Activated CD8-positive, alpha-beta memory T cell treated with anti-CD3 and anti-CD28 coated beads, Interleukin-2, amount 50 U/mL, for 24 hours (primary cell): ENCODE measurements at regions not wholly inside any gene's neighbourhood (a gene's known extent, or its start where the extent isn't known, plus 50 kb on each side); places are given as distances from the start of the nearest gene placed in this dataset.
"Not testable (repeated sequence)": the region's sequence is repeated elsewhere in the genome, so short reads cannot be mapped to it uniquely, and the experiment has no call there.

Experiments
- DNase-seq: peaks from one replicate; pipeline ENCODE4 v3.0.0-alpha.2; 2020; ENCODE audit errors: extremely low read depth

GRCh38 chr12:127836802-127837201, 430.2 kb upstream of the TMEM132C start:
- not testable (repeated sequence) for DNase-seq

GRCh38 chr12:127857661-127858060, 409.3 kb upstream of the TMEM132C start:
- no peak for DNase-seq

- no peak for DNase-seq
These were observed 406.4 kb upstream of the TMEM132C start for GRCh38 chr12:127860536-127860935.

- no peak for DNase-seq
These were observed 405.6 kb upstream of the TMEM132C start for GRCh38 chr12:127861406-127861805.

GRCh38 chr12:127873306-127873705, 393.7 kb upstream of the TMEM132C start:
- no peak for DNase-seq

GRCh38 chr12:127881371-127882140, 385.4 kb upstream of the TMEM132C start:
- DNase-seq: no peak

- DNase-seq: no peak
These were observed 384.0 kb upstream of the TMEM132C start for GRCh38 chr12:127883013-127883412.

- no peak for DNase-seq
These were observed 380.8 kb upstream of the TMEM132C start for GRCh38 chr12:127885954-127886750.

- DNase-seq: no peak
These were observed 380.1 kb upstream of the TMEM132C start for GRCh38 chr12:127886827-127887226.

GRCh38 chr12:127888943-127889719, 377.8 kb upstream of the TMEM132C start:
- DNase-seq: no peak

- no peak for DNase-seq
These were observed 372.9 kb upstream of the TMEM132C start for GRCh38 chr12:127893895-127894609.

- DNase-seq: no peak
These were observed 370.3 kb upstream of the TMEM132C start for GRCh38 chr12:127896661-127897060.

GRCh38 chr12:127898616-127899015, 368.4 kb upstream of the TMEM132C start:
- no peak for DNase-seq

- DNase-seq: no peak
These were observed 367.0 kb upstream of the TMEM132C start for GRCh38 chr12:127899971-127900370.

GRCh38 chr12:127900386-127900785, 366.6 kb upstream of the TMEM132C start:
- DNase-seq: no peak

GRCh38 chr12:127903146-127903545, 363.8 kb upstream of the TMEM132C start:
- DNase-seq: no peak

GRCh38 chr12:127909041-127909440, 357.9 kb upstream of the TMEM132C start:
- no peak for DNase-seq

GRCh38 chr12:127911291-127911690, 355.7 kb upstream of the TMEM132C start:
- DNase-seq: no peak

GRCh38 chr12:127912035-127912665, 354.8 kb upstream of the TMEM132C start:
- no peak for DNase-seq

- no peak for DNase-seq
These were observed 343.5 kb upstream of the TMEM132C start for GRCh38 chr12:127923501-127923900.

- DNase-seq: no peak
These were observed 341.0 kb upstream of the TMEM132C start for GRCh38 chr12:127925971-127926370.
